ENCODE measurements at regions not wholly inside any gene's neighbourhood (a gene's known extent, or its start where the extent isn't known, plus 50 kb on each side); places are given as distances from the start of the nearest gene placed in this dataset.
"Not testable (repeated sequence)": the region's sequence is repeated elsewhere in the genome, so short reads cannot be mapped to it uniquely, and the experiment has no call there.

DNA sequence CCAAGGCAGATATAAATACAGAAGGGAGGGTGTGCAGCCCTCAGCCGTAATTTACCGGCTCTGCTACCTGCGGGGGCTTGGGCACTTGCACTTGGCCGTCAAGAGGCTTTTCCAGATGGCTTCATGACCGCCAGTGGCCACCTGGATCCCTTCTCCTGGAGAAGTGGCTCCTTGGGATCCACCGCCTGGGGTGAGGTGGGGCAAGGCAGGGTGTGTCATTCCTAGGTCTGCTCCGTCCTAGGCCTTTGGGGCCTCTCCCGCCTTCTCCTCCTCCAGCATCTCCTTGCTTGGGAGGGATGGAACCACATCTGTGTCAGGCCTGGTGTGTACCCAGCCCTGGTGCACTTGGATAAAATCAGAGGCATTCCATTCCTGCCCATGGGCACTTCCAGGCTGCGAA is 80.8 kb upstream of the GOLGA6L4 start:
- TF ChIP-seq, protein P1, sequence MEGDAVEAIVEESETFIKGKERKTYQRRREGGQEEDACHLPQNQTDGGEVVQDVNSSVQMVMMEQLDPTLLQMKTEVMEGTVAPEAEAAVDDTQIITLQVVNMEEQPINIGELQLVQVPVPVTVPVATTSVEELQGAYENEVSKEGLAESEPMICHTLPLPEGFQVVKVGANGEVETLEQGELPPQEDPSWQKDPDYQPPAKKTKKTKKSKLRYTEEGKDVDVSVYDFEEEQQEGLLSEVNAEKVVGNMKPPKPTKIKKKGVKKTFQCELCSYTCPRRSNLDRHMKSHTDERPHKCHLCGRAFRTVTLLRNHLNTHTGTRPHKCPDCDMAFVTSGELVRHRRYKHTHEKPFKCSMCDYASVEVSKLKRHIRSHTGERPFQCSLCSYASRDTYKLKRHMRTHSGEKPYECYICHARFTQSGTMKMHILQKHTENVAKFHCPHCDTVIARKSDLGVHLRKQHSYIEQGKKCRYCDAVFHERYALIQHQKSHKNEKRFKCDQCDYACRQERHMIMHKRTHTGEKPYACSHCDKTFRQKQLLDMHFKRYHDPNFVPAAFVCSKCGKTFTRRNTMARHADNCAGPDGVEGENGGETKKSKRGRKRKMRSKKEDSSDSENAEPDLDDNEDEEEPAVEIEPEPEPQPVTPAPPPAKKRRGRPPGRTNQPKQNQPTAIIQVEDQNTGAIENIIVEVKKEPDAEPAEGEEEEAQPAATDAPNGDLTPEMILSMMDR (IDR thresholded peaks at IDR 0.05; ENCODE audit: poor library complexity, severe bottlenecking): not testable (repeated sequence)
- not testable (repeated sequence) for TF ChIP-seq TAF1 (IDR thresholded peaks at IDR 0.05; ENCODE audit: low read depth)

Data from neural cell (in vitro differentiated cells).